ENCODE measurements at regions not wholly inside any gene's neighbourhood (a gene's known extent, or its start where the extent isn't known, plus 50 kb on each side); places are given as distances from the start of the nearest gene placed in this dataset.

- TF ChIP-seq, protein P1, sequence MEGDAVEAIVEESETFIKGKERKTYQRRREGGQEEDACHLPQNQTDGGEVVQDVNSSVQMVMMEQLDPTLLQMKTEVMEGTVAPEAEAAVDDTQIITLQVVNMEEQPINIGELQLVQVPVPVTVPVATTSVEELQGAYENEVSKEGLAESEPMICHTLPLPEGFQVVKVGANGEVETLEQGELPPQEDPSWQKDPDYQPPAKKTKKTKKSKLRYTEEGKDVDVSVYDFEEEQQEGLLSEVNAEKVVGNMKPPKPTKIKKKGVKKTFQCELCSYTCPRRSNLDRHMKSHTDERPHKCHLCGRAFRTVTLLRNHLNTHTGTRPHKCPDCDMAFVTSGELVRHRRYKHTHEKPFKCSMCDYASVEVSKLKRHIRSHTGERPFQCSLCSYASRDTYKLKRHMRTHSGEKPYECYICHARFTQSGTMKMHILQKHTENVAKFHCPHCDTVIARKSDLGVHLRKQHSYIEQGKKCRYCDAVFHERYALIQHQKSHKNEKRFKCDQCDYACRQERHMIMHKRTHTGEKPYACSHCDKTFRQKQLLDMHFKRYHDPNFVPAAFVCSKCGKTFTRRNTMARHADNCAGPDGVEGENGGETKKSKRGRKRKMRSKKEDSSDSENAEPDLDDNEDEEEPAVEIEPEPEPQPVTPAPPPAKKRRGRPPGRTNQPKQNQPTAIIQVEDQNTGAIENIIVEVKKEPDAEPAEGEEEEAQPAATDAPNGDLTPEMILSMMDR (IDR thresholded peaks at IDR 0.05) = no peak
- Histone ChIP-seq H3K36me3 (ENCODE audit: insufficient read depth in 1 of 2, low read depth in 1 of 2) (no peaks in the 10 kb centered on the region), H3K4me1 (no peaks in the 10 kb centered on the region), H3K4me3 (no peak overlapping the region), H3K27ac (no peak overlapping the region), H3K27me3 (ENCODE audit: insufficient read depth in 3 of 3, low read length in 2 of 3) (no peaks in the 10 kb centered on the region), H3K9me3 (peaks cover 3% of the 10 kb centered on the region)
- no peak for ATAC-seq
- DNase-seq = no peak
- intact Hi-C loops (cut with DNase I) = loop anchor here in 1 of 2 donors (10.0 kb wide), 1 partner anchor 1315 kb away; no protein-coding TSS in a partner anchor
Observed at GRCh38 chr12:90859591-90859990, 95.4 kb downstream of the CCER1 start.

GRCh38 chr12:90858252-90858651 lies 96.7 kb downstream of the CCER1 start:
- 32 to 35% (median 33%) methylated on average over 2 of the region's 2 CpGs for WGBS, 3 donors
- DNase-seq (no peak), ATAC-seq (no peak)
- intact Hi-C loops (cut with DNase I) = loop anchor here in 1 of 2 donors (10.0 kb wide), 1 partner anchor 1313 kb away; no protein-coding TSS in a partner anchor
- Histone ChIP-seq H3K4me3 (no peak overlapping the region), H3K4me1 (no peaks in the 10 kb centered on the region), H3K27ac (no peak overlapping the region), H3K36me3 (ENCODE audit: insufficient read depth in 1 of 2, low read depth in 1 of 2) (no peaks in the 10 kb centered on the region), H3K9me3 (peaks cover 3% of the 10 kb centered on the region), H3K27me3 (ENCODE audit: insufficient read depth in 3 of 3, low read length in 2 of 3) (no peaks in the 10 kb centered on the region)
- TF ChIP-seq, protein P1 (IDR thresholded peaks at IDR 0.05) = no peak

DNA sequence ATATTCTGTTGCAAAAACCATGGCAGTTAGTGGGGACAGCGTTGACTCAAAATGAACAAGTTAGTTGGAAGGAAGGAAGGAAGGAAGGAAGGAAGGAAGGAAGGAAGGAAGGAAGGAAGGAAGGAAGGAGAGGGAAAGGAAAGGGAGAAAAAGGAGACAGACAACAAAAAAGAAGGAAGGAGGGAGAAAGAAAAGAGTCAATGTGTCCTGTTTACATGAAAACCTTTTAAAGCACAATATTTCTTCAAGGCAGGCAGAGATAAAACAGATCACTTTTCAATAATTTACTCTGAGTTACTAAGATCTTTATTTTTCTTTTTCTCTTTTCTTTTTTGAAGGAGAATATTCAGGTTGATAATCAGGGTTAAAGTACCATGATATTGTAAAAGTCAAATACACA lies 99.4 kb downstream of the CCER1 start:
- ATAC-seq (no peak), DNase-seq (no peak)
- H3K4me1 ChIP-seq = no peaks in the 10 kb centered on the region
- no peak overlapping the region for H3K4me3 ChIP-seq
- TF ChIP-seq, protein P1 (IDR thresholded peaks at IDR 0.05) = no peak
- intact Hi-C loops (cut with DNase I) = loop anchor here in 1 of 2 donors (10.0 kb wide), 1 partner anchor 1311 kb away; no protein-coding TSS in a partner anchor
- no peaks in the 10 kb centered on the region for H3K27me3 ChIP-seq (ENCODE audit: insufficient read depth in 3 of 3, low read length in 2 of 3)
- no peaks in the 10 kb centered on the region for H3K36me3 ChIP-seq (ENCODE audit: insufficient read depth in 1 of 2, low read depth in 1 of 2)
- H3K9me3 ChIP-seq = no peaks in the 10 kb centered on the region
- 54 to 79% (median 75%) methylated on average over 1 of the region's 1 CpG for WGBS, 3 donors
- H3K27ac ChIP-seq = no peak overlapping the region

- no peak for ATAC-seq
- 33 to 38% (median 34%) methylated on average over 8 of the region's 8 CpGs for WGBS, 3 donors
- no peak overlapping the region for H3K4me3 ChIP-seq
- intact Hi-C loops (cut with DNase I) = loop anchor here in 1 of 2 donors (10.0 kb wide), 1 partner anchor 1309 kb away; no protein-coding TSS in a partner anchor
- no peaks in the 10 kb centered on the region for H3K4me1 ChIP-seq
- no peaks in the 10 kb centered on the region for H3K27me3 ChIP-seq (ENCODE audit: insufficient read depth in 3 of 3, low read length in 2 of 3)
- TF ChIP-seq, protein P1 (IDR thresholded peaks at IDR 0.05) = peak; percentile 59
- no peaks in the 10 kb centered on the region for H3K36me3 ChIP-seq (ENCODE audit: insufficient read depth in 1 of 2, low read depth in 1 of 2)
- no peak for DNase-seq
- H3K9me3 ChIP-seq = no peaks in the 10 kb centered on the region
- H3K27ac ChIP-seq = no peak overlapping the region
Observed at GRCh38 chr12:90854136-90854689, 100.8 kb downstream of the CCER1 start.

Data from psoas muscle (tissue), 7 donors.